HG03571 (cell line): ENCODE measurements at regions not wholly inside any gene's neighbourhood (a gene's known extent, or its start where the extent isn't known, plus 50 kb on each side); places are given as distances from the start of the nearest gene placed in this dataset.

Source experiments
- ATAC-seq: cut with Tn5 transposase; IDR thresholded peaks from one replicate; pipeline ENCODE4 v1.9.1; 2021; ENCODE audit not compliant: unreplicated experiment

- ATAC-seq, result no peak
Measured at GRCh38 chr6:82072751-82073150, 174.8 kb downstream of the IBTK start.

DNA sequence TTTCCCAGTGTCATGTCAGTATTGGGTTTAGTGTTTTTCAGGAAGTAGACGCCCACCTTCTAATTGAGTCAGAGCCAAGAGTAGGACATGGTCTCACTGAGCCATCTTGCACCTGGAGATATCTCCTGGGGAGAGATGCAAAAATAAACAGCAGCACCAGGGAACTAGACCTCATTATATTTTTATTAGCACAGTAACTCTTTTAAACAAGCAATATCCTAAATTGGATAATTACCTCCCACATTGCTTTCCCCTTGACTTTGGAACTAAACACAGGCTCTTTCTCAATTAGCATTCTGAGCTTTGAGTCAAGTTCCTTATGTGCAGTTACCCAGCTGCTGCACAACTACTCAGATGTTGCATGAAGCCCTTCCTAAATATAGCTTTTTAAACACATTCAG, 175.4 kb downstream of the IBTK start:
- ATAC-seq, result no peak

DNA sequence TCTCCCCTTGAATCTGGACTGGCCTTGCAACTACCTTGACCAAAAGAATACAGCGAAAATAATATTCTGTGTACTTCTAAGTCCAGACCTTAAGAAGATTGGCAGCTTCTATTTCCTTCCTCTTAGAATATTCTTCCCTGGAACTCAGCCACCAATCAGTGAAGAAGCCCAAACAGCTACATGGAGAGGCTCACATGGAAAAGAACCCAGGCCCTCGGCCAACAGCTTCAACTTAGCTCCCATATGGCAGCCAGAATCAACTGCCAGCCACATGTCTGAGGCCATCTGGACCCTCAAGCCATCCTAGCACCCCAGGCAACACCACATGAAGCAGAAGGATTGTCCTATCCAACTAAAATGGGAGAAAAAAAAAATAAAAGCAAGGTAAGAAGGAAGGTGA, 178.8 kb downstream of the IBTK start:
- ATAC-seq, result no peak

DNA sequence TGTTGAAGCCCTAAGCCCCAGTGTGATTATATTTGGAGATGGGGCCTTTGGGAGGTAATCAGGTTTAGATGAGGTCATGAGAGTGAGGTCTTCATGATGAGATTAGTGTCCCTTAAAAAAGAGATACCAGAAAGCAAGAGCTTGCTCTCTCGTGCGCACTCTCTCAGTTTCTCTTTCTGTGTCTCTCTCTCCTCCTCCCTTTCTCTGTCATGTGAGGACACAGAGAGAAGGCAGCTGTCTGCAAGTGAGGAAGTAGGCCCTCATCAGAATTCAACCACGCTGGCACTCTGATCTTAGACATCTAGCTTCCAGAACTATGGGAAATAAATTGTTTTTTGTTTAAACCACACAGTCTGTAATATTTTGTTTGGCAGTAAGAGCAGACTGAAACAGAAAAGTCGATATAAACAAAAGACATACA, 180.5 kb downstream of the IBTK start:
- ATAC-seq, result peak; percentile 96

GRCh38 chr6:82066196-82066595, 181.3 kb downstream of the IBTK start:
- no peak for ATAC-seq

GRCh38 chr6:82063574-82063973, 184.0 kb downstream of the IBTK start:
- ATAC-seq, result no peak

- no peak for ATAC-seq
Measured at GRCh38 chr6:82062219-82062618, 185.3 kb downstream of the IBTK start.

GRCh38 chr6:82057846-82058554, 189.5 kb downstream of the IBTK start:
- no peak for ATAC-seq

GRCh38 chr6:82056567-82056966, 191.0 kb downstream of the IBTK start:
- no peak for ATAC-seq

- no peak for ATAC-seq
Measured at GRCh38 chr6:82045965-82046756, 201.4 kb downstream of the IBTK start.

DNA sequence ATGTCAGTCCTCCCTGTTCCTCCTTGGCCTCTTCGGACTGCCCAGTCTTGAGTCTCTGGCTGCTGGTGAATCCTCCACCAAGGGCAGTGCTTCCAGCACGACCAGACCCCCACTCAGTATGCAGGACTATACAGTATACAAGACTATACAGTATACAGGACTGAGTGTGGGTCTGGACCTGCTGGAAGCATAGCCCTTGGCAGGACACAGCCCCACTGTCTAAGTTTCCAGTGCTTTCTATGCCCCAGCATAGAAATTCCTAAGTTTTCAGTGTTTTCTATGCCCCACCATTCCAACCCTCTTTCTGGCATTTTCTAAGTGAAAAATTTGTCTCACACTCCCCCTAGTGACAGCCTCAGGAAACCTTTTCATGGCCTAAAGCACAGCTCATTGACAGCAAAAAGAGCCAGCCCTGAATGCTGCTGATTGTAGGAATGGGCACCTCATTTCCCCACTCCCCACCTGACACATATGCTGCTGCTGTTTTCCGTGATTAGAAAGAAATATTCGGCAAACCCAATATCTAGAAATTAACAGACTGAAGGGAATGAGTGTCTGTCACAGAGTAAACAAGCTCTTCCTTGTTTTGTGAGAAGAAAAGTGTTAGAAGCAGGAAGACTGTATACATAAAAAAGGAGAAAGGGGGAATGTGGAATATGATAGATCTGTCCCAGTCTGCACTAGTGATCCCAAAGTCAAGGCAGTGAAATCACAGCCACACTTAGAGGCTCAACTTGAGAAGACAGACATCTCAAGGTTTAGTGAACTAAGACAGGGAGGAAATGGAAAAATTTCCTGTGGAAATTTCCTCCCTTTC, 206.9 kb downstream of the IBTK start:
- ATAC-seq, result peak; percentile 65

- ATAC-seq, result no peak
Measured at GRCh38 chr6:82038631-82039030, 208.9 kb downstream of the IBTK start.

DNA sequence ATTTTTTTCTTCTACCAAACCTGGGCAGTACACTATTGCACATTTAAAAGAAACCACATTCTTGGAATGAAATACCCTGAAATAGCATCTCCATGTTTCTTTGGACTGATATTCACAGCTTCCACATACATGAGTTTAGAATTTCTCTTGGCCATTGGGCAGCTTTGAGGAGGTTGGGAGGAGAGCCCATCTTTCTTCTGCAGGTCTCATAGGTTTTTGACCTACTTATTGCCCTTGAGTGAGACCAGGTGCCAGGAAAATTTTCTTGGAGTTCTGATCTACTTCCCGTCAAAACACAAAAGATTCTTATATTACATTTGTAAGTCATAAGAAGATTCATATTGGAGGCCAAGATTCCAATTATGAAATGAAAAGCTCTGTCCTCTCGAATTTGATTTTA, 212.0 kb downstream of the IBTK start:
- ATAC-seq, result no peak

DNA sequence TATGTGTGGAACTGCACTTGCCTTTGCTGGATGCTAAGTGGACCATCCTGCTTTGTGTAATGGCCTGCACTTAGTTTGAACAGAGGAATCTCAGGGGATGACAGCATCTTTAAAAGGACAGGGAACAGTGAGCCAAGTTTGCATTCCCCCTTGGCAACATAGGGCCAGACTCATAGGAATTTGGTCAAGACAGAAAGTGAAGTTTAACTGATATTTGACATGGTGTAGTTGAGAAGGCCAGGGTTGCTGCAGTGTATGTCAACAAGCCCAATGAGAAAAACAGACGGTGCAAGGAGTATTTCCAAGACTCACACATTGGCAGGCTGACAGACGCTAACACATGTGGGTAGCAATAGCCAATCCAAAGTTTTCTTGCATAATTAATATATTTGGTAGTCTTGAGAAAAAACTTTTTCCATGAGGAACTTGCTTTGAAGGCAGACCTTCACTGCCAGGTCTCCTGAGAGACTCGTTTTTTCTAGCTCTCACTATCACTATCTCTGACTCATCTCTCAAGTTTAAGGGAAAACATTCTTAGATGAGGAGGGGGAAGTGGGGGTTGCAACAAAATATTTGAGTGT, 213.8 kb downstream of the IBTK start:
- no peak for ATAC-seq

GRCh38 chr6:82032444-82032843, 215.1 kb downstream of the IBTK start:
- no peak for ATAC-seq

GRCh38 chr6:82030761-82031503, 216.6 kb downstream of the IBTK start:
- ATAC-seq, result no peak

DNA sequence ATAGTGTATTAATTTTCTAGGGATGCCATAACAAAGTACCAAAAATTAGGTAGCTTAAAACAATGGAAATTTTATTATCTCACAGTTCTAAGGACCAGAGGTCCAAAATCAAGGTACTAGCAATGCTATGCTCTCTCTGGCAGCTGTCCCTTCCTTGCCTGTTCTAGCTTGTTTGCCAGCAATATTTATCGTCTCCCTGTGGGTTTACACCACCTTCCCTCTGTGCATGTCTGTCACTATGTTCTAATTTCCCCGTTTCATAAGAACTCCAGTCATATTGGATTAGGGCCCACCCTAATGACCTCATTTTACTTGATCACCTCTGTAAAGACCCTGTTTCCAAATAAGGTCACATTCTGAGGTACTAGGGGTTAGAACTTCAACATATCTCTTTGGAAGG, 217.2 kb downstream of the IBTK start:
- no peak for ATAC-seq

DNA sequence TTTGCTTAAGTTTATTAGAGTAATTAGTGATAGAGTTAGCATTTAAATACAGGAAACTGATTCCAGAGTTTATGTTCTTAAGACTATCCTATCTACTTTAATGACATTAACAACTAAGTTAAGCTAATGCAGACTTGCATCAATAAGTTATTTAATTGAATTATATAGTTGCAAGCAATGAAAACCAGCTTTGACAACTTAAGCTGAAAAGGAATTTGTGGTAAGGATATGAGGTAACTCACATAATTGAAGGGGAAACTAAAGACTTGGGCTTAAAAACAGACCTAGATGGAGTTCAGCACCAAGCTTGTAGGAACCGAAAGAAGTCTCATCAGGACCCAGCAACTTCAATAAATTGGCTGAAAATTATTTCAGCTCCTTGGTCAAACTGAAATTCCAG, 222.3 kb downstream of the IBTK start:
- ATAC-seq, result no peak

DNA sequence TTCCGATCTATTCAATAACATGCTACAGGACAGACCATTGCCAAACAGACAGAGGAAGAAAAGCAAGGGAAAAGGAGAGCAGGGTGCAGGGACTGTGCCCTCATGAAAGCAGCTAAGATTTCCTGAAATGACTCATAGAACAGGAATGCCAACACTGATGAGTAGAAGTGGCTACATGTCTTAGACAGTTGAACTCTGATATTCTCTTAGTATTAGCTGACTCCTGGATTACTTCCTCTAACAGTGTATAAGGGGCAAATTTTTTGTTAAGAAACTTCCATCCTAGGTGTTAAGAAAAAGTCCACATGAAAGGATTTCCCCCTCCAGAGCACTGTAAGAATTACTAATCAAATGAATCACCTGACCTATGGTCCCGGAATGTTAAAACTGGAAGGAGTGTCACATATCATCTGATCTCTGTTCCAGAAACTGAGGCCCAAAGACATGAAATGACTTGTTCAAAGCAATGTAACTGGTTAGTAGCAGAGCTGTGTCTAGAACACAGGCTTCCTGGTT, 224.9 kb downstream of the IBTK start:
- no peak for ATAC-seq

- no peak for ATAC-seq
Measured at GRCh38 chr6:82017773-82018172, 229.8 kb downstream of the IBTK start.
